ENCODE measurements at regions not wholly inside any gene's neighbourhood (a gene's known extent, or its start where the extent isn't known, plus 50 kb on each side); places are given as distances from the start of the nearest gene placed in this dataset.

DNA sequence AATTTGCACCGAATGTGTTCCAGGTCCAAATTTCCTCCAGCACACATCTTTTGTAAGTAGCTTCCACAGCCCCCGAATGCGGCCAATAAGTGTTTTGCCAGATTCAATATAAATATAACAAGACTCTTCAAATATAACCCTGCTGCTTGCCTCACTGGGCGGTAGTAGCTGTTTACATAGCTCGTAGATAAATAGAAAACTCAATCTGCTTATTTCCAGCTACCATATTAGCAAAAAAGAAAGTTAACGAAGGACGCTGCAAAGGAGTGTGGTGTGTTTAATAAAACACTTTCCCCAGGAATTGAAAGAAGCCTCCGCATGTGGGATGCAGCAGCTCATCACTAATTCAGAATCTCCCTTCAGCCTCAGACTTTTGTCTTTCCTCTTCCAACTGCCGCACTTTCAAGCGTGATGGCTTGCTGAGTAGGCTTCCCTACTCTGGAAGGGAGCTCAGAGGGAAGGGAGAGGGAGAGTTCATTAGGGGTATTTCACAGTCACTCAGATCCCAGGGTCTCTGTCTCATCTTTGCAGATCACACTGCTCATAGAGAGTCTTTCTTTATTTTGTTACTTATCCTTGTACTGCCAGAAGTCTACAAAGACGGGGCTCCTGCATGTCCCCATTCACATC, 367.0 kb downstream of the RND3 start:
- TF ChIP-seq CTCF (IDR thresholded peaks at IDR 0.05), result no peak
- no peak for TF ChIP-seq EP300 (IDR thresholded peaks at IDR 0.05)
- no peak for TF ChIP-seq POLR2A (IDR thresholded peaks at IDR 0.05)
